ENCODE measurements at regions not wholly inside any gene's neighbourhood (a gene's known extent, or its start where the extent isn't known, plus 50 kb on each side); places are given as distances from the start of the nearest gene placed in this dataset.
A peak's percentile ranks its signal among the peaks of the same experiment; 100 is the strongest.

- no peak for TF ChIP-seq SRF (IDR thresholded peaks at IDR 0.05; ENCODE audit: low read depth)
- no peak for TF ChIP-seq FOSL1 (IDR thresholded peaks at IDR 0.05; ENCODE audit: low read depth)
- TF ChIP-seq RAD21 (IDR thresholded peaks at IDR 0.05; ENCODE audit: low read depth): peak; percentile 52
- peak in 2 of 3 experiments; percentile 50 to 62; a peak in 4 of 6 replicates for TF ChIP-seq CTCF (IDR thresholded peaks at IDR 0.05 in 2 of 3, conservative IDR thresholded peaks at IDR 0.05 in 1 of 3; ENCODE audit: borderline replicate concordance in 1 of 3, insufficient read depth in 1 of 3, low read depth in 2 of 3, low read length in 2 of 3)
- no peak for TF ChIP-seq MAX (IDR thresholded peaks at IDR 0.05)
- TF ChIP-seq POLR2AphosphoS5 (IDR thresholded peaks at IDR 0.05; ENCODE audit: low read depth, low read length): no peak
- no peak for TF ChIP-seq POLR2A (IDR thresholded peaks at IDR 0.05; ENCODE audit: borderline replicate concordance, extremely low read depth, insufficient read depth, insufficient read length)
- no peak for TF ChIP-seq SIN3A (IDR thresholded peaks at IDR 0.05; ENCODE audit: low read depth)
- TF ChIP-seq REST (IDR thresholded peaks at IDR 0.05; ENCODE audit: low read depth): no peak
- no peak for TF ChIP-seq CEBPB (IDR thresholded peaks at IDR 0.05; ENCODE audit: low read depth)
- TF ChIP-seq YY1 (IDR thresholded peaks at IDR 0.05; ENCODE audit: extremely low read depth, insufficient replicate concordance, low read depth, low read length): no peak
- no peak for TF ChIP-seq JUND (IDR thresholded peaks at IDR 0.05)
- TF ChIP-seq SP1 (IDR thresholded peaks at IDR 0.05; ENCODE audit: low read depth): no peak
Observed at GRCh38 chr5:106875591-106876297, 795.0 kb downstream of the EFNA5 start.

Data from HCT116 (cell line).